ENCODE measurements at regions not wholly inside any gene's neighbourhood (a gene's known extent, or its start where the extent isn't known, plus 50 kb on each side); places are given as distances from the start of the nearest gene placed in this dataset.
A peak's percentile ranks its signal among the peaks of the same experiment; 100 is the strongest.

GRCh38 chr14:98816195-98816594 lies 455.8 kb downstream of the BCL11B start:
- H3K27ac ChIP-seq (ENCODE audit: extremely low read depth, low read depth, low read length), result no peak overlapping the region
- no peaks in the 10 kb centered on the region for H3K4me1 ChIP-seq (ENCODE audit: control insufficient read depth, insufficient read depth, low read length)
- no peaks in the 10 kb centered on the region for H3K9me3 ChIP-seq (ENCODE audit: control insufficient read depth, insufficient read depth, low read depth, low read length)
- POLR2A ChIA-PET, result no interaction called here
- TF ChIP-seq SCRT2 (tag by site-specific recombination; IDR thresholded peaks at IDR 0.05) (peak; percentile 78), ZNF341 (tag by site-specific recombination; IDR thresholded peaks at IDR 0.05; ENCODE audit: low read depth) (no peak), SCRT1 (tag by site-specific recombination; IDR thresholded peaks at IDR 0.05; ENCODE audit: borderline replicate concordance) (peak; percentile 25; the same call in 1 of the 2 replicates)
- H3K36me3 ChIP-seq (ENCODE audit: control insufficient read depth in 2 of 2, insufficient read depth in 1 of 2, low read length in 2 of 2), result no peaks in the 10 kb centered on the region
- CTCF ChIA-PET, result no interaction called here
- H3K4me3 ChIP-seq (ENCODE audit: low read depth, low read length), result no peak overlapping the region

DNA sequence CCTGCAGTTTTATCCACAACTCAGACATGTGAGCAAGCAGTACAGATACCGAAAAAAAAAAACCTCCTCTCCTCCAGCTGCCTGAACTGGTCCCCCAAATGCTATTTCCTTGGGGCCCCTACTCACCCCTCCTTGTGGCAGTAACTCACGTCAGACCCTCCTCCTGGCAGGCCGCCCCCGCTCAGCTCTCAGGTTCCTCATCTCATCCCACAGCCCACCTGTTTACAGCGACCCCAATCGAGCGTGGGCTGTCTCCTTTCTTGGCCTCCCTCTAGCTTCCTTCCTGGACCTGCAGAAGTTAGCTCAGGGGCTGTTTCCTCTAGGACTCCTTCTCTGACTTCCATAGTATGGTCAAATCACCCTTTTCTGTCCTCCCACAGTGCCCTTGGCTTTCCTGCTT lies 455.3 kb downstream of the BCL11B start:
- TF ChIP-seq ZXDB (tag by site-specific recombination; IDR thresholded peaks at IDR 0.05) (no peak), ZFHX2 (tag by site-specific recombination; conservative IDR thresholded peaks at IDR 0.05) (peak; percentile 67), EGR2 (tag by site-specific recombination; IDR thresholded peaks at IDR 0.05; ENCODE audit: low read depth) (peak; percentile 57; the same call in 1 of the 2 replicates)
- Histone ChIP-seq H3K36me3 (ENCODE audit: control insufficient read depth in 2 of 2, insufficient read depth in 1 of 2, low read length in 2 of 2) (no peaks in the 10 kb centered on the region), H3K9me3 (ENCODE audit: control insufficient read depth, insufficient read depth, low read depth, low read length) (no peaks in the 10 kb centered on the region), H3K4me3 (ENCODE audit: low read depth, low read length) (no peak overlapping the region), H3K27ac (ENCODE audit: extremely low read depth, low read depth, low read length) (no peak overlapping the region), H3K4me1 (ENCODE audit: control insufficient read depth, insufficient read depth, low read length) (no peaks in the 10 kb centered on the region)
- POLR2A ChIA-PET, result no interaction called here
- CTCF ChIA-PET, result no interaction called here

GRCh38 chr14:98819132-98819866 lies 452.7 kb downstream of the BCL11B start:
- TF ChIP-seq ZBTB8A (tag by site-specific recombination; IDR thresholded peaks at IDR 0.05), result no peak
- peak; percentile 84; the same call in 1 of the 2 replicates for TF ChIP-seq ZNF768 (tag by site-specific recombination; IDR thresholded peaks at IDR 0.05)
- POLR2A ChIA-PET, result no interaction called here
- no peak overlapping the region for H3K4me3 ChIP-seq (ENCODE audit: low read depth, low read length)
- H3K36me3 ChIP-seq (ENCODE audit: control insufficient read depth in 2 of 2, insufficient read depth in 1 of 2, low read length in 2 of 2), result no peaks in the 10 kb centered on the region
- no peaks in the 10 kb centered on the region for H3K4me1 ChIP-seq (ENCODE audit: control insufficient read depth, insufficient read depth, low read length)
- H3K9me3 ChIP-seq (ENCODE audit: control insufficient read depth, insufficient read depth, low read depth, low read length), result no peaks in the 10 kb centered on the region
- CTCF ChIA-PET, result interaction anchor here (0.5 to 0.7 kb wide), 4 partner anchors 11 to 670 kb away, joined by 3 to 4 read pairs (median 3); no protein-coding TSS in a partner anchor
- no peak overlapping the region for H3K27ac ChIP-seq (ENCODE audit: extremely low read depth, low read depth, low read length)

GRCh38 chr14:98819867-98820206 lies 452.2 kb downstream of the BCL11B start:
- H3K9me3 ChIP-seq (ENCODE audit: control insufficient read depth, insufficient read depth, low read depth, low read length), result no peaks in the 10 kb centered on the region
- ChIA-PET POLR2A (no interaction called here), CTCF (no interaction called here)
- H3K4me3 ChIP-seq (ENCODE audit: low read depth, low read length), result no peak overlapping the region
- H3K4me1 ChIP-seq (ENCODE audit: control insufficient read depth, insufficient read depth, low read length), result no peaks in the 10 kb centered on the region
- H3K27ac ChIP-seq (ENCODE audit: extremely low read depth, low read depth, low read length), result no peak overlapping the region
- H3K36me3 ChIP-seq (ENCODE audit: control insufficient read depth in 2 of 2, insufficient read depth in 1 of 2, low read length in 2 of 2), result no peaks in the 10 kb centered on the region
- TF ChIP-seq ZNF341 (tag by site-specific recombination; IDR thresholded peaks at IDR 0.05; ENCODE audit: low read depth), result no peak
- no peak for TF ChIP-seq ZNF292 (tag by site-specific recombination; IDR thresholded peaks at IDR 0.05; ENCODE audit: borderline replicate concordance, low read depth)
- TF ChIP-seq ZNF26 (tag by site-specific recombination; IDR thresholded peaks at IDR 0.05), result no peak
- no peak for TF ChIP-seq KLF1 (tag by site-specific recombination; IDR thresholded peaks at IDR 0.05)
- TF ChIP-seq ZNF830 (tag by site-specific recombination; IDR thresholded peaks at IDR 0.05; ENCODE audit: low read depth), result no peak
- TF ChIP-seq ZNF350 (tag by site-specific recombination; IDR thresholded peaks at IDR 0.05), result no peak
- TF ChIP-seq ZNF394 (tag by site-specific recombination; IDR thresholded peaks at IDR 0.05; ENCODE audit: borderline replicate concordance), result no peak
- no peak for TF ChIP-seq ZNF354C (tag by site-specific recombination; IDR thresholded peaks at IDR 0.05; ENCODE audit: borderline replicate concordance, low read depth)
- TF ChIP-seq ZNF521 (tag by site-specific recombination; IDR thresholded peaks at IDR 0.05), result no peak
- no peak for TF ChIP-seq GLI4 (tag by site-specific recombination; IDR thresholded peaks at IDR 0.05)
- TF ChIP-seq ZNF645 (tag by site-specific recombination; IDR thresholded peaks at IDR 0.05), result no peak
- TF ChIP-seq ZNF155 (tag by site-specific recombination; IDR thresholded peaks at IDR 0.05), result no peak
- TF ChIP-seq ZNF843 (tag by site-specific recombination; IDR thresholded peaks at IDR 0.05), result no peak
- TF ChIP-seq ZNF692 (tag by site-specific recombination; IDR thresholded peaks at IDR 0.05), result no peak
- no peak for TF ChIP-seq ZNF555 (tag by site-specific recombination; conservative IDR thresholded peaks at IDR 0.05)
